DOHH2 (cell line): ENCODE measurements at regions not wholly inside any gene's neighbourhood (a gene's known extent, or its start where the extent isn't known, plus 50 kb on each side); places are given as distances from the start of the nearest gene placed in this dataset.

Experiments
- H3F3A ChIP-seq: fragments of 200-600 bp; sonication (generic), shearing (Covaris generic); 2 replicates; pipeline ENCODE4 v1.6.0; 2016; ENCODE audit warnings: antibody characterized with exemption, mild to moderate bottlenecking; ENCODE audit not compliant: control insufficient read depth, insufficient read depth
- H3K27ac ChIP-seq: fragments of 200-600 bp; sonication (generic); 2 replicates; pipeline ENCODE4 v1.5.1; 2014; ENCODE audit warnings: low read depth, mild to moderate bottlenecking, low read length, moderate library complexity
- H3K27me3 ChIP-seq: fragments of 200-600 bp; sonication (generic); 2 replicates; pipeline ENCODE4 v1.6.1; 2014; ENCODE audit warnings: mild to moderate bottlenecking, low read length, mixed read lengths; ENCODE audit not compliant: control insufficient read depth
- H3K36me3 ChIP-seq: fragments of 200-600 bp; sonication (generic); 2 replicates; pipeline ENCODE4 v1.6.1; 2014; ENCODE audit warnings: mild to moderate bottlenecking, low read length, moderate library complexity, mixed read lengths; ENCODE audit not compliant: control insufficient read depth
- H3K4me1 ChIP-seq: fragments of 200-600 bp; sonication (generic); 2 replicates; pipeline ENCODE4 v1.6.1; 2014; ENCODE audit warnings: mild to moderate bottlenecking, low read length, mixed read lengths; ENCODE audit not compliant: control insufficient read depth
- H3K4me2 ChIP-seq: fragments of 200-600 bp; sonication (generic); 2 replicates; pipeline ENCODE4 v1.6.0; 2014; ENCODE audit warnings: mild to moderate bottlenecking, low read length, moderate library complexity
- H3K4me3 ChIP-seq: fragments of 200-600 bp; sonication (generic); 2 replicates; pipeline ENCODE4 v1.5.1; 2014; ENCODE audit warnings: mild to moderate bottlenecking, low read length, mixed read lengths
- H3K79me2 ChIP-seq: fragments of 200-600 bp; sonication (generic); 2 replicates; pipeline ENCODE4 v1.6.1; 2014; ENCODE audit warnings: mild to moderate bottlenecking, low read length, mixed read lengths; ENCODE audit not compliant: control insufficient read depth
- H3K9me2 ChIP-seq: fragments of 200-600 bp; sonication (generic); replicated peaks from 2 replicates; pipeline ENCODE4 v1.6.1; 2014; ENCODE audit warnings: mild to moderate bottlenecking, low read length, mixed read lengths; ENCODE audit not compliant: control insufficient read depth
- H3K9me3 ChIP-seq: fragments of 200-600 bp; sonication (generic); 2 replicates; pipeline ENCODE4 v1.6.1; 2014; ENCODE audit warnings: antibody characterized with exemption, low read length, mixed read lengths; ENCODE audit not compliant: control insufficient read depth, insufficient read depth
- H4K20me1 ChIP-seq: fragments of 200-600 bp; sonication (generic); 2 replicates; pipeline ENCODE4 v1.6.0; 2014; ENCODE audit warnings: low read depth, mild to moderate bottlenecking, antibody characterized with exemption, low read length, moderate library complexity; ENCODE audit not compliant: control insufficient read depth, insufficient read depth
- CTCF ChIP-seq: fragments of 200-600 bp; sonication (generic); IDR thresholded peaks from one replicate; pipeline ENCODE4 v1.5.1; 2014; ENCODE audit warnings: antibody characterized with exemption, mild to moderate bottlenecking, low read depth, low read length; ENCODE audit not compliant: poor library complexity, severe bottlenecking
- EZH2phosphoT487 ChIP-seq: fragments of 200-600 bp; sonication (generic); IDR thresholded peaks from 2 replicates; pipeline ENCODE4 v1.6.1; 2017; ENCODE audit warnings: borderline replicate concordance, mild to moderate bottlenecking, antibody characterized with exemption, low read length, moderate library complexity, mixed read lengths

GRCh38 chr3:110070161-110070916 lies 733.0 kb upstream of the DPPA4 start:
- no peaks in the 10 kb centered on the region for H3K79me2 ChIP-seq
- no peaks in the 10 kb centered on the region for H3K27me3 ChIP-seq
- H3K4me2 ChIP-seq: no peak overlapping the region
- H3F3A ChIP-seq: no peaks in the 10 kb centered on the region
- TF ChIP-seq EZH2phosphoT487 (no peak), CTCF (no peak)
- no peaks in the 10 kb centered on the region for H3K4me1 ChIP-seq
- H3K9me2 ChIP-seq: no peaks in the 10 kb centered on the region
- no peak overlapping the region for H3K4me3 ChIP-seq
- H3K27ac ChIP-seq: no peak overlapping the region
- H4K20me1 ChIP-seq: no peaks in the 10 kb centered on the region
- H3K9me3 ChIP-seq: no peaks in the 10 kb centered on the region
- H3K36me3 ChIP-seq: no peaks in the 10 kb centered on the region

- H3K9me2 ChIP-seq: no peaks in the 10 kb centered on the region
- no peak overlapping the region for H3K4me2 ChIP-seq
- no peaks in the 10 kb centered on the region for H3K4me1 ChIP-seq
- H3K9me3 ChIP-seq: no peaks in the 10 kb centered on the region
- no peaks in the 10 kb centered on the region for H3F3A ChIP-seq
- H3K79me2 ChIP-seq: no peaks in the 10 kb centered on the region
- no peaks in the 10 kb centered on the region for H4K20me1 ChIP-seq
- H3K36me3 ChIP-seq: no peaks in the 10 kb centered on the region
- H3K27me3 ChIP-seq: no peaks in the 10 kb centered on the region
- H3K4me3 ChIP-seq: no peak overlapping the region
- TF ChIP-seq CTCF (no peak), EZH2phosphoT487 (no peak)
- H3K27ac ChIP-seq: no peak overlapping the region
Observed at GRCh38 chr3:110074095-110074494, 736.7 kb upstream of the DPPA4 start.

GRCh38 chr3:110077093-110077492 lies 739.7 kb upstream of the DPPA4 start:
- Histone ChIP-seq H3K4me3 (no peak overlapping the region), H3K9me2 (no peaks in the 10 kb centered on the region), H3F3A (no peaks in the 10 kb centered on the region), H3K27me3 (no peaks in the 10 kb centered on the region), H3K27ac (no peak overlapping the region), H3K9me3 (no peaks in the 10 kb centered on the region), H3K4me2 (no peak overlapping the region), H4K20me1 (no peaks in the 10 kb centered on the region), H3K36me3 (no peaks in the 10 kb centered on the region), H3K79me2 (no peaks in the 10 kb centered on the region), H3K4me1 (no peaks in the 10 kb centered on the region)
- no peak for TF ChIP-seq CTCF
- TF ChIP-seq EZH2phosphoT487: no peak
